ENCODE measurements at regions not wholly inside any gene's neighbourhood (a gene's known extent, or its start where the extent isn't known, plus 50 kb on each side); places are given as distances from the start of the nearest gene placed in this dataset.

DNA sequence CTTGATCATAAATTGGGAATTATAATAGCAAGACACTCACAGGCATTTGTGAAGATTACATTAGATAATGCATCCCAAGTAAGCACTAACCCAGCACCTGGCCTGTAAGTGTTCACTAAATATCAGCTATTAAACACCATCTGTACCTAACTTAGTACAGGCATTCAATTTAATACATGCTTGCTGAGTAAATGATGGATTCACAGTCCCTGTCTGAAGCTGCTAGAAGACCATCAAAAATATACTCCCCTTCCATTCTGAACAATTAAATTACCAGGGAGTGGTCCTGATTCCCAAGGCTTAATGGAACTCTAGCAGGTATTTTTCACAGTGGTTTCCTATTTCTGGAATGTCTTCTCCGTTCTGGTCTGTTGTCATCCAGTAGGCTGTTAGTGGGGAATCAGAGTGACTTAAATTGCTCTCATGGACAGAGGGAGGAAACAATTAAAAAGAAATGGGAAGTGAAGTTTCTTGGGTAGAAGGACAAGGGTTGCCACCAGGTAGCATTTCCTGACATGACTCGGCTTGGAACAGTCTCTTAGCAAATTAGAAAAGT, 233.9 kb downstream of the PTTG2 start:
- TF ChIP-seq, protein P1, sequence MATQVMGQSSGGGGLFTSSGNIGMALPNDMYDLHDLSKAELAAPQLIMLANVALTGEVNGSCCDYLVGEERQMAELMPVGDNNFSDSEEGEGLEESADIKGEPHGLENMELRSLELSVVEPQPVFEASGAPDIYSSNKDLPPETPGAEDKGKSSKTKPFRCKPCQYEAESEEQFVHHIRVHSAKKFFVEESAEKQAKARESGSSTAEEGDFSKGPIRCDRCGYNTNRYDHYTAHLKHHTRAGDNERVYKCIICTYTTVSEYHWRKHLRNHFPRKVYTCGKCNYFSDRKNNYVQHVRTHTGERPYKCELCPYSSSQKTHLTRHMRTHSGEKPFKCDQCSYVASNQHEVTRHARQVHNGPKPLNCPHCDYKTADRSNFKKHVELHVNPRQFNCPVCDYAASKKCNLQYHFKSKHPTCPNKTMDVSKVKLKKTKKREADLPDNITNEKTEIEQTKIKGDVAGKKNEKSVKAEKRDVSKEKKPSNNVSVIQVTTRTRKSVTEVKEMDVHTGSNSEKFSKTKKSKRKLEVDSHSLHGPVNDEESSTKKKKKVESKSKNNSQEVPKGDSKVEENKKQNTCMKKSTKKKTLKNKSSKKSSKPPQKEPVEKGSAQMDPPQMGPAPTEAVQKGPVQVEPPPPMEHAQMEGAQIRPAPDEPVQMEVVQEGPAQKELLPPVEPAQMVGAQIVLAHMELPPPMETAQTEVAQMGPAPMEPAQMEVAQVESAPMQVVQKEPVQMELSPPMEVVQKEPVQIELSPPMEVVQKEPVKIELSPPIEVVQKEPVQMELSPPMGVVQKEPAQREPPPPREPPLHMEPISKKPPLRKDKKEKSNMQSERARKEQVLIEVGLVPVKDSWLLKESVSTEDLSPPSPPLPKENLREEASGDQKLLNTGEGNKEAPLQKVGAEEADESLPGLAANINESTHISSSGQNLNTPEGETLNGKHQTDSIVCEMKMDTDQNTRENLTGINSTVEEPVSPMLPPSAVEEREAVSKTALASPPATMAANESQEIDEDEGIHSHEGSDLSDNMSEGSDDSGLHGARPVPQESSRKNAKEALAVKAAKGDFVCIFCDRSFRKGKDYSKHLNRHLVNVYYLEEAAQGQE (IDR thresholded peaks at IDR 0.05; ENCODE audit: borderline replicate concordance in 1 of 2, low read depth in 1 of 2, low read length in 2 of 2), result no peak
- TF ChIP-seq NONO (IDR thresholded peaks at IDR 0.05), result no peak
- no peak for TF ChIP-seq NONO (CRISPR knock-in tag; conservative IDR thresholded peaks at IDR 0.05)
